ENCODE measurements at regions not wholly inside any gene's neighbourhood (a gene's known extent, or its start where the extent isn't known, plus 50 kb on each side); places are given as distances from the start of the nearest gene placed in this dataset.

DNA sequence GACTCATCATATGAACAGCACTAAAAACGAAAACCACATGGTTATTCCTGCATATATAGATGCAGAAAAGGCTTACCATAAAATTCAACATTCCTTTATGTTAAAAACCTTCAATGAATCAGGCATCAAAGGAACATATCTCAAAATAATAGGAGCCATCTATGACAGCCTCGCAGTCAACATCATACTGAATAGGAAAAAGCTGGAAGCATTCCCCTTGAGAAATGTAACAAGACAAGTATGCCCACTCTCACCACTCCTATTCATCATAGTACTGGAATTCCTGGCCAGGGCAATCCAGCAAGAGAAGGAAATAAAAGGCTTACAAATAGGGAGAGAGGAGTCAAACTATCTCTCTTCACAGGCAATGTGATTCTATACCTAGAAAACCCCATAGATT, 179.6 kb upstream of the HTR2A start:
- Histone ChIP-seq H3K4me2 (replicated peaks; ENCODE audit: extremely low read depth, low read length, poor library complexity, severe bottlenecking) (no peak overlapping the region), H3K9ac (ENCODE audit: insufficient read depth, low read length, poor library complexity, severe bottlenecking) (no peak overlapping the region), H3K9me3 (replicated peaks in 1 of 2; ENCODE audit: control insufficient read depth in 1 of 2, insufficient read depth in 1 of 2, low read length in 2 of 2) (peaks cover 7 to 17% of the 10 kb centered on the region in 2 donors), H4K20me1 (ENCODE audit: insufficient read depth, low read length) (no peaks in the 10 kb centered on the region), H3K4me3 (replicated peaks in 1 of 3; ENCODE audit: low read depth in 2 of 3, low read length in 3 of 3) (no peak overlapping the region), H3K27ac (ENCODE audit: low read depth in 1 of 2, low read length in 2 of 2) (no peak overlapping the region), H3K36me3 (replicated peaks in 1 of 2; ENCODE audit: control insufficient read depth in 1 of 2, insufficient read depth in 2 of 2, low read length in 2 of 2) (no peaks in the 10 kb centered on the region), H2AFZ (ENCODE audit: insufficient read depth, low read depth, low read length, poor library complexity, severe bottlenecking) (no peak overlapping the region), H3K79me2 (ENCODE audit: insufficient read depth, low read length) (no peaks in the 10 kb centered on the region), H3K4me1 (ENCODE audit: control insufficient read depth in 1 of 2, insufficient read depth in 2 of 2, low read length in 2 of 2) (no peaks in the 10 kb centered on the region), H3K27me3 (ENCODE audit: control insufficient read depth in 2 of 2, insufficient read depth in 2 of 2, low read length in 2 of 2) (no peaks in the 10 kb centered on the region)
- DNase-seq = no peak
- Mint-ChIP-seq H3K9me3 (peaks cover 12 to 27% (median 19%) of the 10 kb centered on the region in 7 donors), H3K4me3 (no peak overlapping the region), H3K36me3 (no peaks in the 10 kb centered on the region), H3K27me3 (ENCODE audit: low read depth in 3 of 3) (peaks cover 0 to 2% (median 1%) of the 10 kb centered on the region in 3 donors), H3K27ac (no peak overlapping the region), H3K4me1 (no peaks in the 10 kb centered on the region)
- intact Hi-C loops (cut with micrococcal nuclease) = no loop called here
- TF ChIP-seq, protein P1, sequence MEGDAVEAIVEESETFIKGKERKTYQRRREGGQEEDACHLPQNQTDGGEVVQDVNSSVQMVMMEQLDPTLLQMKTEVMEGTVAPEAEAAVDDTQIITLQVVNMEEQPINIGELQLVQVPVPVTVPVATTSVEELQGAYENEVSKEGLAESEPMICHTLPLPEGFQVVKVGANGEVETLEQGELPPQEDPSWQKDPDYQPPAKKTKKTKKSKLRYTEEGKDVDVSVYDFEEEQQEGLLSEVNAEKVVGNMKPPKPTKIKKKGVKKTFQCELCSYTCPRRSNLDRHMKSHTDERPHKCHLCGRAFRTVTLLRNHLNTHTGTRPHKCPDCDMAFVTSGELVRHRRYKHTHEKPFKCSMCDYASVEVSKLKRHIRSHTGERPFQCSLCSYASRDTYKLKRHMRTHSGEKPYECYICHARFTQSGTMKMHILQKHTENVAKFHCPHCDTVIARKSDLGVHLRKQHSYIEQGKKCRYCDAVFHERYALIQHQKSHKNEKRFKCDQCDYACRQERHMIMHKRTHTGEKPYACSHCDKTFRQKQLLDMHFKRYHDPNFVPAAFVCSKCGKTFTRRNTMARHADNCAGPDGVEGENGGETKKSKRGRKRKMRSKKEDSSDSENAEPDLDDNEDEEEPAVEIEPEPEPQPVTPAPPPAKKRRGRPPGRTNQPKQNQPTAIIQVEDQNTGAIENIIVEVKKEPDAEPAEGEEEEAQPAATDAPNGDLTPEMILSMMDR (IDR thresholded peaks at IDR 0.05) = no peak
- no CpG with 5 or more reads among the region's 2 CpGs for WGBS (ENCODE audit: insufficient coverage)

DNA sequence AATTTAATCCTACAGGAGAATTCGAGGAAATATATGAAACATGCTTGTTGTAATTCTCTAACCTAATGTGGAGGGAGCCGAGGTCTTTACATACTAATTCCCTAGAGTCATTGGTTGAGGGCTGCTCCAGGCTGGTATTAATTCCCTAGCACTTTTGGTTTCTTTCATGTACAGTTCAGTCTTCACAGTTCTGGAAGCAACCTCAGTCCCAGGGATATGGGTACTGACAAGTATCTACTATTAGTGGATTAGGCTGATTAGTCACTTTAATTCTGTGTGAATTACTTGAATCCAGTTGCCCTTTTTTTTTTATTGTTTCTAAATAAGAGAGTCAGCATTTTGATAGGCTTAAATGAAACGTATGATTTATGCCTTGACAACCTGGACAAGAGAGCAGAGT, 172.3 kb upstream of the HTR2A start:
- H3K36me3 Mint-ChIP-seq = no peaks in the 10 kb centered on the region
- intact Hi-C loops (cut with micrococcal nuclease) = no loop called here

More for the DNA sequence above, 172.3 kb upstream of the HTR2A start:
- H3K36me3 ChIP-seq (replicated peaks in 1 of 2; ENCODE audit: control insufficient read depth in 1 of 2, insufficient read depth in 2 of 2, low read length in 2 of 2) = no peaks in the 10 kb centered on the region
- no CpG with 5 or more reads among the region's 3 CpGs for whole genome bisulfite sequencing (ENCODE audit: insufficient coverage)
- no peak overlapping the region for H3K27ac ChIP-seq (ENCODE audit: low read depth in 1 of 2, low read length in 2 of 2)
- H4K20me1 ChIP-seq (ENCODE audit: insufficient read depth, low read length) = no peaks in the 10 kb centered on the region
- no peak for DNase-seq
- peaks cover 5 to 15% (median 10%) of the 10 kb centered on the region in 7 donors for H3K9me3 Mint-ChIP-seq
- H3K4me2 ChIP-seq (replicated peaks; ENCODE audit: extremely low read depth, low read length, poor library complexity, severe bottlenecking) = no peak overlapping the region
- H3K9me3 ChIP-seq (replicated peaks in 1 of 2; ENCODE audit: control insufficient read depth in 1 of 2, insufficient read depth in 1 of 2, low read length in 2 of 2) = peaks cover 7 to 8% of the 10 kb centered on the region in 2 donors
- no peak overlapping the region for H2AFZ ChIP-seq (ENCODE audit: insufficient read depth, low read depth, low read length, poor library complexity, severe bottlenecking)
- no peaks in the 10 kb centered on the region for H3K27me3 ChIP-seq (ENCODE audit: control insufficient read depth in 2 of 2, insufficient read depth in 2 of 2, low read length in 2 of 2)
- no peaks in the 10 kb centered on the region for H3K27me3 Mint-ChIP-seq (ENCODE audit: low read depth in 3 of 3)
- H3K79me2 ChIP-seq (ENCODE audit: insufficient read depth, low read length) = no peaks in the 10 kb centered on the region
- peaks cover 10 to 12% of the 10 kb centered on the region in 2 donors for H3K4me1 ChIP-seq (ENCODE audit: control insufficient read depth in 1 of 2, insufficient read depth in 2 of 2, low read length in 2 of 2)
- no peak overlapping the region for H3K9ac ChIP-seq (ENCODE audit: insufficient read depth, low read length, poor library complexity, severe bottlenecking)
- no peak overlapping the region for H3K4me3 ChIP-seq (replicated peaks in 1 of 3; ENCODE audit: low read depth in 2 of 3, low read length in 3 of 3)
- no peak overlapping the region for H3K27ac Mint-ChIP-seq
- TF ChIP-seq, protein P1 (IDR thresholded peaks at IDR 0.05) = no peak
- peaks cover 10% of the 10 kb centered on the region for H3K4me1 Mint-ChIP-seq
- H3K4me3 Mint-ChIP-seq = no peak overlapping the region
